Lung (tissue), 11 donors: ENCODE measurements at regions not wholly inside any gene's neighbourhood (a gene's known extent, or its start where the extent isn't known, plus 50 kb on each side); places are given as distances from the start of the nearest gene placed in this dataset.

Experiments
- ATAC-seq: fragments of 200-7000 bp; cut with Tn5 transposase; one replicate; pipeline ENCODE4 v1.9.1; 2020; ENCODE audit warnings: moderate number of reproducible peaks; ENCODE audit not compliant: insufficient read depth, low FRiP score
- DNase-seq, 3 donors: peaks; one replicate each; pipeline ENCODE4 v3.0.0-alpha.2; 2013 to 2017
- H3K27ac ChIP-seq, 2 donors: one replicate each; pipeline ENCODE4 v1.5.1; 2013; ENCODE audit warnings: mild to moderate bottlenecking in 2 of 2, moderate library complexity in 2 of 2, control low read depth in 1 of 2, inconsistent platforms in 1 of 2, low read depth in 1 of 2, low read length in 1 of 2
- H3K27me3 ChIP-seq, 3 donors: one replicate each; pipeline ENCODE4 v1.5.1; 2013; ENCODE audit warnings: low read length in 2 of 3; ENCODE audit not compliant: control insufficient read depth in 3 of 3, insufficient read depth in 3 of 3
- H3K36me3 ChIP-seq, 4 donors: one replicate each; pipeline ENCODE4 v1.5.1; 2013; ENCODE audit warnings: low read length in 4 of 4, mild to moderate bottlenecking in 1 of 4, moderate library complexity in 1 of 4; ENCODE audit not compliant: control insufficient read depth in 4 of 4, insufficient read depth in 4 of 4
- H3K4me1 ChIP-seq, 5 donors: one replicate each; pipeline ENCODE4 v1.5.1; 2013; ENCODE audit warnings: low read length in 5 of 5, mild to moderate bottlenecking in 2 of 5, moderate library complexity in 1 of 5; ENCODE audit not compliant: control insufficient read depth in 5 of 5, insufficient read depth in 5 of 5
- H3K4me3 ChIP-seq: one replicate; pipeline ENCODE4 v1.5.1; 2013; ENCODE audit warnings: mild to moderate bottlenecking, control low read depth, moderate library complexity
- H3K9ac ChIP-seq, 2 donors: one replicate each; pipeline ENCODE4 v1.5.1; 2013; ENCODE audit warnings: low read length in 2 of 2, control low read depth in 1 of 2; ENCODE audit not compliant: insufficient read depth in 1 of 2
- H3K9me3 ChIP-seq, 4 donors: one replicate each; pipeline ENCODE4 v1.5.1; 2013; ENCODE audit warnings: low read length in 3 of 4, mild to moderate bottlenecking in 1 of 4, moderate library complexity in 1 of 4; ENCODE audit not compliant: control insufficient read depth in 4 of 4, insufficient read depth in 3 of 4
- CTCF ChIP-seq: IDR thresholded peaks from 2 replicates; pipeline ENCODE4 v1.5.1; 2012; ENCODE audit warnings: mild to moderate bottlenecking; ENCODE audit errors: control extremely low read depth, extremely low read depth
- WGBS, 2 donors: extraction: QIAGEN DNeasy Blood & Tissue Kit; methylation state at CpG; one replicate each; pipeline ENCODE4 v1.1.7; 2013; 5-methylcytosine and 5-hydroxymethylcytosine counted together
- donor health status: control.
- donor health status: control.
- donor health status: Bipolar disorder and iron deficiency.
- donor health status: healthy.
- donor health status: DM: yes; HTN: yes; CAD: no.

- no peak overlapping the region for H3K4me3 ChIP-seq
- ATAC-seq (no peak), DNase-seq (no peak)
- WGBS, 2 donors = 58 to 83% methylated on average over 4 of the region's 4 CpGs
- TF ChIP-seq CTCF = no peak
- H3K9me3 ChIP-seq = no peaks in the 10 kb centered on the region
- H3K36me3 ChIP-seq = no peaks in the 10 kb centered on the region
- H3K9ac ChIP-seq = no peak overlapping the region
- no peak overlapping the region for H3K27ac ChIP-seq
- no peaks in the 10 kb centered on the region for H3K27me3 ChIP-seq
- H3K4me1 ChIP-seq = peaks cover 0 to 14% (median 7%) of the 10 kb centered on the region in 5 donors
Measured at GRCh38 chr13:99042521-99043250, 64.8 kb upstream of the DOCK9 start.

- H3K36me3 ChIP-seq = no peaks in the 10 kb centered on the region
- no peak overlapping the region for H3K27ac ChIP-seq
- no peak overlapping the region for H3K4me3 ChIP-seq
- DNase-seq (no peak), ATAC-seq (no peak)
- H3K9me3 ChIP-seq = no peaks in the 10 kb centered on the region
- WGBS, 2 donors = 95 to 97% methylated on average over 4 of the region's 4 CpGs
- H3K4me1 ChIP-seq = peaks cover 0 to 22% (median 7%) of the 10 kb centered on the region in 5 donors
- no peak for TF ChIP-seq CTCF
- no peaks in the 10 kb centered on the region for H3K27me3 ChIP-seq
- no peak overlapping the region for H3K9ac ChIP-seq
Measured at GRCh38 chr13:99043831-99044231, 66.0 kb upstream of the DOCK9 start.

- H3K9me3 ChIP-seq = no peaks in the 10 kb centered on the region
- TF ChIP-seq CTCF = no peak
- no peak overlapping the region for H3K27ac ChIP-seq
- H3K27me3 ChIP-seq = no peaks in the 10 kb centered on the region
- ATAC-seq (no peak), DNase-seq (no peak)
- peaks cover 0 to 22% (median 7%) of the 10 kb centered on the region in 5 donors for H3K4me1 ChIP-seq
- WGBS, 2 donors = 78 to 89% methylated on average over 4 of the region's 4 CpGs
- H3K9ac ChIP-seq = no peak overlapping the region
- H3K36me3 ChIP-seq = no peaks in the 10 kb centered on the region
- H3K4me3 ChIP-seq = no peak overlapping the region
Measured at GRCh38 chr13:99044764-99045163, 66.9 kb upstream of the DOCK9 start.

GRCh38 chr13:99045396-99045795 lies 67.5 kb upstream of the DOCK9 start:
- ATAC-seq (no peak), DNase-seq (no peak)
- Histone ChIP-seq H3K27me3 (no peaks in the 10 kb centered on the region), H3K9me3 (no peaks in the 10 kb centered on the region), H3K27ac (no peak overlapping the region), H3K9ac (no peak overlapping the region), H3K4me1 (peaks cover 0 to 22% (median 7%) of the 10 kb centered on the region in 5 donors), H3K4me3 (no peak overlapping the region), H3K36me3 (no peaks in the 10 kb centered on the region)
- WGBS, 2 donors = 40 to 44% methylated on average over 1 of the region's 1 CpG
- TF ChIP-seq CTCF = no peak
